Ishikawa (cell line): ENCODE measurements at regions not wholly inside any gene's neighbourhood (a gene's known extent, or its start where the extent isn't known, plus 50 kb on each side); places are given as distances from the start of the nearest gene placed in this dataset.

ENCODE experiments used
- CEBPB ChIP-seq: IDR thresholded peaks from 2 replicates; pipeline ENCODE4 v1.6.1; 2012
- CREB1 ChIP-seq: IDR thresholded peaks from 2 replicates; pipeline ENCODE4 v1.6.1; 2012; ENCODE audit warnings: low read depth
- EGR1 ChIP-seq: IDR thresholded peaks from 2 replicates; pipeline ENCODE4 v1.6.1; 2012
- EP300 ChIP-seq: IDR thresholded peaks from 2 replicates; pipeline ENCODE4 v1.6.1; 2012; ENCODE audit warnings: borderline replicate concordance
- FOXM1 ChIP-seq: IDR thresholded peaks from 2 replicates; pipeline ENCODE4 v1.6.1; 2012; ENCODE audit warnings: low read depth, borderline replicate concordance
- NFIC ChIP-seq: IDR thresholded peaks from 2 replicates; pipeline ENCODE4 v1.6.1; 2012
- RAD21 ChIP-seq: IDR thresholded peaks from 2 replicates; pipeline ENCODE4 v1.6.1; 2012; ENCODE audit warnings: low read depth
- TAF1 ChIP-seq: IDR thresholded peaks from 2 replicates; pipeline ENCODE4 v1.6.1; 2012; ENCODE audit warnings: low read depth, mild to moderate bottlenecking
- TCF12 ChIP-seq: IDR thresholded peaks from 2 replicates; pipeline ENCODE4 v1.6.1; 2012; ENCODE audit warnings: low read depth
- TEAD4 ChIP-seq: IDR thresholded peaks from 2 replicates; pipeline ENCODE4 v1.6.1; 2012
- YY1 ChIP-seq: IDR thresholded peaks from 2 replicates; pipeline ENCODE4 v1.6.1; 2012; ENCODE audit warnings: low read depth
- ZBTB7A ChIP-seq: IDR thresholded peaks from 2 replicates; pipeline ENCODE4 v1.6.1; 2012; ENCODE audit warnings: low read depth
- TF ChIP-seq, protein P1 (sequence below): IDR thresholded peaks from 2 replicates; pipeline ENCODE4 v1.6.1; 2012
- TF ChIP-seq, protein P2 (sequence below): IDR thresholded peaks from 2 replicates; pipeline ENCODE4 v1.6.1; 2012; ENCODE audit warnings: low read depth, mild to moderate bottlenecking
- TF ChIP-seq, protein P3 (sequence below): IDR thresholded peaks from 2 replicates; pipeline ENCODE4 v1.6.1; 2012

DNA sequence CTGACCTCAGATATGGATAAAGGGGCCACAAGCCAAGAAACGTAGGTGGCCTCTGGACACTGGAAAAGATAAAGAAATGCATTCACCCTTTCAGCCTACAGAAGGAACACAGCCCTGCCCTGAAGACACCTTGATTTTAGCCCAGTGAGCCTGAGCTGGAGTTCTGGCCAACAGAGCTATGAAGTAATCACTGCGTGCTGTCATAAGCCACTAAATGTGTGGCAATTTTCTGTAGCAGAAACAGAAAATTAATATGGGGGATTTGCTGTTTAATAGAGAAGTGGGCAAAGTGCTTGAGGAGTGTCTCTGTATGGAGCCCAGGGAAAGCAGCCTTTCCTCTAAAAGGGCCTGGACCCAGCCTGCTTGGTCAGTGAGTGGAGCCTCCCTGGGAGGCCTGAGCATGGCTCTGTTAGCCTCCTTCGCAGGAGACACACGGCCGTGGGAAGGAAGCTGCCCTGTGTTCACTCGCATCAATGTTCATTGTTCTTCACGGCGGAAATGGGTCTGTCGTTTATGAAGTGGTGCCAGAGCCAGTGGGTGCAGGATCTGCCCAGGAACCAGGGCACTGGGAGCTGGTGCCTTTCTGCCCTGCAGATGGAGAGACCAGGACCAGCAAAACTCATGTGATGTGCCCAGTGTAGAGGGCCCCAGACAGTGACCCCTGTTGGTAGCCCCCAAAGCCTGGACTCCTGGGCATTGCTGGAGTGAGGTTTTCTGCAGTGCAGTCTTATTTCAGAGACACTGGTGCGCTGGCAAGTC, 268.9 kb downstream of the NDUFA10 start:
- TF ChIP-seq ZBTB7A = no peak
- TF ChIP-seq TAF1 = no peak
- TF ChIP-seq, protein P1, sequence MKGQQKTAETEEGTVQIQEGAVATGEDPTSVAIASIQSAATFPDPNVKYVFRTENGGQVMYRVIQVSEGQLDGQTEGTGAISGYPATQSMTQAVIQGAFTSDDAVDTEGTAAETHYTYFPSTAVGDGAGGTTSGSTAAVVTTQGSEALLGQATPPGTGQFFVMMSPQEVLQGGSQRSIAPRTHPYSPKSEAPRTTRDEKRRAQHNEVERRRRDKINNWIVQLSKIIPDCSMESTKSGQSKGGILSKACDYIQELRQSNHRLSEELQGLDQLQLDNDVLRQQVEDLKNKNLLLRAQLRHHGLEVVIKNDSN = no peak
- TF ChIP-seq EP300 = no peak
- no peak for TF ChIP-seq TCF12
- no peak for TF ChIP-seq CEBPB
- no peak for TF ChIP-seq YY1
- TF ChIP-seq, protein P2, sequence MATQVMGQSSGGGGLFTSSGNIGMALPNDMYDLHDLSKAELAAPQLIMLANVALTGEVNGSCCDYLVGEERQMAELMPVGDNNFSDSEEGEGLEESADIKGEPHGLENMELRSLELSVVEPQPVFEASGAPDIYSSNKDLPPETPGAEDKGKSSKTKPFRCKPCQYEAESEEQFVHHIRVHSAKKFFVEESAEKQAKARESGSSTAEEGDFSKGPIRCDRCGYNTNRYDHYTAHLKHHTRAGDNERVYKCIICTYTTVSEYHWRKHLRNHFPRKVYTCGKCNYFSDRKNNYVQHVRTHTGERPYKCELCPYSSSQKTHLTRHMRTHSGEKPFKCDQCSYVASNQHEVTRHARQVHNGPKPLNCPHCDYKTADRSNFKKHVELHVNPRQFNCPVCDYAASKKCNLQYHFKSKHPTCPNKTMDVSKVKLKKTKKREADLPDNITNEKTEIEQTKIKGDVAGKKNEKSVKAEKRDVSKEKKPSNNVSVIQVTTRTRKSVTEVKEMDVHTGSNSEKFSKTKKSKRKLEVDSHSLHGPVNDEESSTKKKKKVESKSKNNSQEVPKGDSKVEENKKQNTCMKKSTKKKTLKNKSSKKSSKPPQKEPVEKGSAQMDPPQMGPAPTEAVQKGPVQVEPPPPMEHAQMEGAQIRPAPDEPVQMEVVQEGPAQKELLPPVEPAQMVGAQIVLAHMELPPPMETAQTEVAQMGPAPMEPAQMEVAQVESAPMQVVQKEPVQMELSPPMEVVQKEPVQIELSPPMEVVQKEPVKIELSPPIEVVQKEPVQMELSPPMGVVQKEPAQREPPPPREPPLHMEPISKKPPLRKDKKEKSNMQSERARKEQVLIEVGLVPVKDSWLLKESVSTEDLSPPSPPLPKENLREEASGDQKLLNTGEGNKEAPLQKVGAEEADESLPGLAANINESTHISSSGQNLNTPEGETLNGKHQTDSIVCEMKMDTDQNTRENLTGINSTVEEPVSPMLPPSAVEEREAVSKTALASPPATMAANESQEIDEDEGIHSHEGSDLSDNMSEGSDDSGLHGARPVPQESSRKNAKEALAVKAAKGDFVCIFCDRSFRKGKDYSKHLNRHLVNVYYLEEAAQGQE = no peak
- no peak for TF ChIP-seq FOXM1
- no peak for TF ChIP-seq EGR1
- no peak for TF ChIP-seq TEAD4

DNA sequence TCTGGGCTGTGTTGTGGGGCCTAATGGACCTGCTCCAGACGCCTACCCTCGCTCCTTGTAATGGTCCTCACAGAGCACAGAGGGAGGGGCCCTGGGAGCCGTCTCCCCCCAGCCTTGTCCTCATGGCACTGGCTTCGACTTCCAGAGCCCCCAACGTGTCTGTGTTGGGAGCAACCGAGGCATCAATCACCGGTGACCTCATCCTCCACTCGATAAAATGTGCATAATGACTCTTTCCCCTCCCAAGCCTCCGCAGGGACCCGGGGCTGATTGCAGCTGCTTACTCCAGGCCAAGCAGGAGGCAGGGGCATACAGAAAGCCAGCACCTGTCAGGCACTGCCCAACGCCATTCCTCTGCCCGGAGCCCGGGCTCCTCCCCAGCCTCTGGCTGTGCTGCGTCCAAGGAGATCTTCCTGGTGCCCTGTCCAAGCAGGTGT, 271.7 kb downstream of the NDUFA10 start:
- TF ChIP-seq NFIC (no peak), CEBPB (no peak), TAF1 (no peak), TCF12 (no peak), EP300 (no peak), RAD21 (no peak), EGR1 (no peak), YY1 (no peak), FOXM1 (no peak), TEAD4 (no peak)
- TF ChIP-seq, protein P1 = no peak
- TF ChIP-seq, protein P2 = no peak
- TF ChIP-seq, protein P3, sequence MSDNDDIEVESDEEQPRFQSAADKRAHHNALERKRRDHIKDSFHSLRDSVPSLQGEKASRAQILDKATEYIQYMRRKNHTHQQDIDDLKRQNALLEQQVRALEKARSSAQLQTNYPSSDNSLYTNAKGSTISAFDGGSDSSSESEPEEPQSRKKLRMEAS = no peak

DNA sequence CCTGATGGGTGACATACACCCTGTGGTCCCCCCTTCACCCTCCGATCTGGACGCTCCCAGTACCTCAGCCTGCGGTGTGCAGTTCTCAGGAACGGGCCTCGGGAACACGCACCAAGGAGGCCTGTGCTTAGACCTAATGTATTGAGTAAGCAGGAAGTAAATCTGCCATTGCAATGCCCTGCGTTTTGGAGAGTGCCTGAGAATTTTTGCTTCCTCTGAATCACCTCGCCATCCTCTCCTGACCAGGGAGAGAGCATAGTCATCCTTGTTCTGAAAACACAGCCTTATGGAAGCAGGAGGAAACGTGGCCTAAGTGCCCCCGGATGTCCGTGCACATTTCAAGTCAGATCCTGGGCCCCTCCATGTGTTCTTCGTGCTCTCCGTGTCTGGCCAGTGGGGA, 272.2 kb downstream of the NDUFA10 start:
- TF ChIP-seq RAD21 = no peak
- TF ChIP-seq TAF1 = no peak
- no peak for TF ChIP-seq EGR1
- TF ChIP-seq EP300 = no peak
- TF ChIP-seq, protein P1 = no peak

DNA sequence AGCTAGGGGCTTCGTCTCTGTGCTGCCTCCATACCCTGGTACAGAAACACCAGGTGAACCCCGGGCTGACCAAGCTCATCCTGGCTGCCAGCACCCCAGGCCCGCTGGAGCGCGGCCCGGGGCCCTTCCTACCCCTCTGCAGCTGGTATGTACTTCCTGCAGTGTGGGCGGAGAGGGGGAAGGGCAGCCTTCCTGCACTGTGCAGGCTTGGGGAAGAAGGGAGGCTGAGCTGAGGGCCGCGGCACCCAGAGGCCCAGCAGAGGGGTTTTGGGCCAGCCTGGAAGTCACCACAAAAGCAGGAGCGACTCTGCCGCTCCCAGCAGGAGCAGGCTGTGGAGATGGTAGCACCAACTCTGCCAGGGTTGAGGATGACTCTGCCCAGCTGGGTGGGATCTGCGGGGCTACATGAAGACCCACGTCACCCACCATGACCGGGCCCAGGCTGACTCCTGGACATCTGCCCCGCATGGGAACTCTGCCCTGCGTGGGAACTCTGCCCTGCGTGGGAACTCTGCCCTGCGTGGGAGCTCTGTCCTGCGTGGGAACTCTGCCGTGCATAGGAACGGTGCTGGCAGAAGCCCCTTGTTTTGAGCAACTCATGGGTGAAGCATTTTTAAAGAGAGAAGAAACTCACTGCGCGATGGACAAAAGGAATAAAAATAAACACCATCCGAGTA, 273.3 kb downstream of the NDUFA10 start:
- TF ChIP-seq CREB1 (no peak), EGR1 (peak; percentile 80)

DNA sequence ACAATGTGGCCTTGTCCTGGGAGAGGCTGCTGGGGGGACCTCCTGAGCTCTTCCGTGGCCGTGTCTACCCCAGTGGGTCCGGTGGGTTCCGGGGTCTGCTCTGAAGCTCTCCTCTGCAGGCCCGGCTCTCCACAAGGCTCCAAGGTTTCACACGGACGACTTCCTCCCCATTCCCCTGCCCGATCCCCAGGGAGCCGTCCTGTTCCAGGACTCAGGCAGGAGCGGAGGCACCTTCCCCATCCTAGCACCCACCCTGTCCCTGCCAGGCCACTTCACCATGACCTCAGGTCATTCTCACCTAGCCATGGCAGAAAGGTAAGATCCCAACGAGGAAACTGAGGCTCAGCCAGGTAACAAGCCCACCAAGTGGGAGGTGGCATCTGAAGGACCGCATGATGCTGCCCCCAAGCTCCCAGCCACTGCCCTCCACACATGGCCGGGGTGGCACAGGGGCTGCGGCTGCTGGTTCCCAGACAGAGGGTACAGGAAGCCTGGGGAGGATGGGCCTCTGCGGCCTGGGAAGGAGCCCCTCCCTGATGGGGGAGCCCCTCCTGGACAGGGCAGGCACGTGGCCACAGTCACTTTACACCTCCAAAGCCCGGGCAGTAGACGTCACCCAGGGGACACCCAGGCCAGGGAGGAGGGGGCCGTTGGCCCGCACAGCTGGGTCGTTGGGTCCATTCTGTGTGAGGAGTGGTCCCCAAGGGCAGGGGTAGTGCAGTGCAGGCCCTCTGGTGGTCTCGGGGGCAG, 274.0 kb downstream of the NDUFA10 start:
- TF ChIP-seq EGR1 (no peak), RAD21 (no peak), TAF1 (no peak), TEAD4 (no peak)
